Lung microvascular endothelial cell (primary cell): ENCODE measurements at regions not wholly inside any gene's neighbourhood (a gene's known extent, or its start where the extent isn't known, plus 50 kb on each side); places are given as distances from the start of the nearest gene placed in this dataset.

Experiments
- DNase-seq, 2 donors: peaks; one replicate each; pipeline versions ENCODE4 v3.0.0 to v3.0.0-alpha.2; 2010; ENCODE audit warnings: low read depth in 2 of 2

- peak; percentile 40 to 45 for DNase-seq
Measured at GRCh38 chr12:100741084-100741711, 53.4 kb upstream of the ANO4 start.

DNA sequence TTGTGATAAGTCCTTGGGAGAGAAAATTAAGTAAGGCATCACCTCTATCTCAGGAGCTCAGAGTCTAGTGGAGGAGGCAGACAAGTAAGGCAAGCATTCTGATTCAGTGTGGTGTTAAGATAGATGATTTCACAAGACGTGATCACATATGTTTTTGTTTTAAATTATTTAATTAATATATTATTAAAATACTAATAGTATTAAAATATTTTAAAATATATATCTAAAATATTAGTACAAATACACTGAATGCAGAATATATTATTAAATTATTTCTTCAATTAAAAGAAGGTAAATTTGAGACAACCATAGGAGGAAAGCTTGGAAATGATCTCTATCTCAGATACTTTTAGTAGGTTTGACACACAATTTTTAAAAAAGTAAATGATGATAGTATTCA lies 51.5 kb upstream of the ANO4 start:
- no peak for DNase-seq
